SKM-1 (cell line): ENCODE measurements at regions not wholly inside any gene's neighbourhood (a gene's known extent, or its start where the extent isn't known, plus 50 kb on each side); places are given as distances from the start of the nearest gene placed in this dataset.

ENCODE experiments used
- DNase-seq: peaks from one replicate; lab custom pipeline; 2025; ENCODE audit not compliant: unreplicated experiment; lab: John Stamatoyannopoulos, UW

DNA sequence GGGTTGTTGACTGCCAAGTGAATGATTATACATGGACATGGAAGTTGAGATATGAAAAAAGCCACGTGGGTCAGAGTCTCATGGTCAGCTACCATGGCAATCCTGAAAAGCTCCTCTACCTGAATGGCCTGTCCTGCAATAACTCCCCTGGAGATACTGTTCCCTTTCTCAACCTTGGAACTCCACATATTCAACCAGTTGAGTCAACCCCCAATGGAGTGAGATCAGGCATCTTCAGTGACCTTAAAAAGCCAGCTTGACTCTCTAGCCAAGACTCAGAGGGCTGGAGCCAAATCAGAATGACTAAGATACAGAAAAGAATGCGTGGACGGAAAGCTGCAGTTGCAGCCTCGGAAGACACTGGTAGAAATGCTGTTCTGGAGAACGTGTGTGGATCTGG lies 341.3 kb downstream of the FOXA2 start:
- DNase-seq, result no peak

DNA sequence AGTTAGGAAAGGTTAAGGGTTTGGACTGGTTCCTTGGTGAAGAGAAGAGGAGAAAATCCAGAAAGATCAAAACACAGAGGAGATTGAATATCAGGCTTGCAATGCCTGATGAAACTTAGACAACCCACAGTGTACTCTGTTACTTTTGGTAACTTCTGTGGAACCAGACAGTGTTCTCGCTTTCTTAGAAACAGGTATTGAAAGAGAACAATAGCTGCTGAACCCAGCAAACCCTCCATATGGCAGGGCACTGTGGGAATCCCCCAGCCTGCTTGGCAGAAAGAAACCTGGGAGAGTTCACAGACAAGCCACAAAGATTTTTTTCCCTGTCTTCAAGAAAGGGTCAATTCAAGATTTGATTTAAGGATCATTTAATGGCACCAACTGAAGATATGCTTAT lies 342.8 kb downstream of the FOXA2 start:
- DNase-seq, result no peak

DNA sequence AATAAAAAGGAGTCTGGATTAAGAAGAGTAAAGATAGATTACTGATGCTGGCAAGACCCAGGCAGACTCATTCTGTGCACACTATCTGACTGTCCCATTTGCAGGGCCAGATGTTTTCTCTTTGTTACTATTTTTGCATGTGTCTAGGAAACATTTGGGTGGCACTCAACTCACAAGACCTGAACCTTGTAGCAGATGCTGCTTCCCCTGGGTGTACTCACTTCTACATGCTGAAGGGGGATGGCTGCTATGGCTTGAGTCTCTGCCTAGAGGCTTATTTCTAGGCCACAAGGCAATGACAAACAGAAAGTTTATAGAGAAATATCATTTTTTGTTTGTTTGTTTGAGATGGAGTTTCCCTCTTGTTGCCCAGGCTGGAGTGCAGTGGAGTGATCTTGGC lies 351.4 kb downstream of the FOXA2 start:
- DNase-seq, result no peak

DNA sequence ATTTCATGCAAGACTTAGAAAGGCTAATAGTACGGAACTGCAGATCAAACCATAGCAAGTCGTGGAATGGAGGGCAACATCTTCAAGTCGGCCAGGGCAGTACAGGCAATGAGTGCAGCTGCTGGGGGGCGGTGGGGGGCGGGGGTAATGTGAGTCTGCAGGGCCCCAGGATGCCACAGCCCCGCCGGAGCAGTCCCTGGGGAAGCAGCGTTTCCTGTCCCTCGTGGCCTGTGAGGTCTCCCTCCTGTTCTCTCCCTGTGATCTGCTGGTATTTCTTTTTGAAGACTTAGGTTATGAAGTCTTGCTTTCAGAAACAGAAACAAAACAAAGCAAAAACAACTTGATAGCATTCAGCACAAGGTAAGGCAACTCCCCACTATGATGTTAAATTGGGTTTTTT lies 351.9 kb downstream of the FOXA2 start:
- no peak for DNase-seq

DNA sequence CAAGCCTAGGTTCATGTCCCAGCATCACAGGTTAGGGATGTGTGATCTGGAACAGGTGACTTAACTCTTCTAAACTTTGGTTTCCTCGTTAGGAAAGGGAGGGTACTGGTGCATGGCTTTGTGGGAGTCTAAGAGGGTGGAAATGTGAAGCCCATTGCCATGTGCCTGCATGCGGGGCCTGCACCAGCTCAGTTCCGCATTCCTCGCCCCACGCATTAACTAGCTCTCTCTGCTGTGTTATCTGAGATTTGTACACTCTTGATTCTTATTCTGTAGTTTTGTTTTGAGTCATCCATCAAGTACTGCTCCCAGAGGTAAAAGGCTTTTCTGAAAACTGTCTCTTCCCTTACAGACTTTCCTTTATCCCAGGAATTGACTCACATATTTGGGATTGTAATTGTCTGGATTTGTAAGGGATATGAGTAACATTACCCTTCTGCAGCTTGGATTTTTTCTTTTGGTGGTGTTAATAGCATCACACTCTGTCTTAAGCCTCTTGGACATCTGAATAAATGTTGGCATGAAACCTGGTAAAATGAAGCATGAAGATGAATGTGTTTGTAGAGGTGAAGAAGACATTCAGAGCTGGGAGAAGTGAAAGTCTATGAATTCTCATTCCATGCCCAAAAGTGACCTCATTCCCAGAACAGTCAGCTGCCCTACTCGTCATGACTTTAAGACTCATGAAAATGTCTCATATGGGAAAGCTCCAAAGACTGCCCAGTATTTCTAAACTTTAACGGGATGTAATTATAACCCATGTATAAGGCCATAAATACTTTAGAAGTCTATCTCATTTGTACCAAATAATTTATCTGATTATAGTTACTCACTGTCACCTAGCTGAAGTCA lies 357.3 kb downstream of the FOXA2 start:
- DNase-seq, result no peak

DNA sequence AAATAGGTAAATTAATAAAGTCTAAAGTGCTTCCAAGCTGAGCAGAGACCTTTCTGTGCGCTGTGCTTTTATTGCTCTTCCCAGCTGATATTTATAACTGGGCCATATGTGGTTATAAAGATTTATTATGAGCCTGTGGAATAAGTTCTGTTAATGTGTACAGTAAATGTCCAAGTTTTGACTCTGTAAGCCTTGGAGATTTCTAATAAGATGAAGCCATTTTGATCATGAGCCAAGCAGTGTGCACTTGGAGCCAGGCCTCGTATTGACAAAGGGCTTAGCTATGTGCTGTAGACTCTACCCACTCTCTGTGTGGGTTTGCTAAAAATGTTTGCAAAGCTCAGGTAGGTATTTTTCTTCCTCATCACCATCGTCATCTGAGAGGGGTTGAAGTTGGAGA lies 361.1 kb downstream of the FOXA2 start:
- no peak for DNase-seq

DNA sequence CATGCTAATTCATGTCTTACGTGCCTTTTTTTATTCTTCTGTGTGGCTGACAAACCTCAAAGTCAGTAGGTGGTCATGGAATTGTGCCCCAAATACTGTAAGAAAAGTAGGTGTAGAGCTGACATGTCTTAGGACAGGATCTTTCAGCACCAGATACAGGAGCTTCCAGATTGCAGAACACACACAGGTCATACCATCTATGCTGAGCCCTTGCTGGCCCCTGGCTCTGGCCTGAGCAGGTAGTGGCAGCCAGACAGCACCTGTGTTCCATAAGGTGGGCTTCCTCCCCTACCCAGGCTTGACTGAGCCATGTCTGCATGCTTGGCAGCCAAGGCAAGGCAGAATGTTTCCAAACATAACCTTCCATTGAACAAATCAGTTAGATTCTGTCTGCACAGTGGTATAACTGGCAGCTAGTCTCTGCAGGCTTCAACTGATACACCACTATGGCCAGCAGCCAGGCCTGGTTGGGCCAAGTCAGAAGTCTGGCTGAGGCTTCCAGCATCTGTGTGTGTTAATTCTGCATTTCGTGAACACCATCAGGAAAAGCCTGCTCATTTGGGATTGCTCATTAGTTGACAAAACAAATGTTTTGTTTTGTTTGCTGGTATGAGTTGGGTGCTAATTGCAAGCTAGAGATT lies 366.5 kb downstream of the FOXA2 start:
- no peak for DNase-seq

DNA sequence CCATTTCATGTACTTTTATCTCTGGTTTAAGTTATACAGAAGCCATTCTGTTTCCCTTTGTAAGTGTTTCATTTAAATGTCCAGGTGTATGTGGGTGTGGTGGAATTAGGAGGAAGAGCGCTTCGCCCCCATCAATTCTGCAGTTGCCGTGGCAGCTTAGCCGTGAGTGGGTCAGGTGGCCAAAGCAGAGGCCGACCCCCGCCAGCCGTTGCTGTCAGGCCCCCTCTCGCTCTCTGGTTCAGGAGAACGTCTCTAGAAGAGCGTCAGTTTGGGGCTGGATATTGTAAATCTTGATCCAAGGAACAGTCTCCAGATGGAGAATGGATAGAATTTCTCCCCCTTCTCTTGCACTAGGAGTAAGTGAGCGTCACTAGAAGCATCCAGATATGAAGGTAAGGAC lies 367.4 kb downstream of the FOXA2 start:
- no peak for DNase-seq

DNA sequence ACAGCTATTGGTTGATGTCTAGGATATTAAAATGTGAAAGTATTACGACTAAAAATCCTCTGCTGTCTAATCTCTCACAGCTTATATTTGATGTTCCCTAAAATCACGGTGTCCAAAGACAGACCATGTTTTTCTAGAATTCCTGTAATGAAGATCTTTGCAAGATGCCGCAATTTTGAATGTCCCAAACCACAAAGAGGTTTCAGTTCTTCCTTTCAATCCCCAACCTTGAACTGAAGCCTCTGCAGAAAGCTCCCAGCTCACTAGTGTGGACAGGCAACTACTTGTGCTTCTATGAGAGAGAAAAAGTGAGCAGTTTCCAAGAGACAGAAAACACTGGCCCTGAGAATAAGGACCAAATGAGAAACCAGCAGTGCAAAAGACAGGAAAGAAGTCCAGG lies 370.1 kb downstream of the FOXA2 start:
- DNase-seq, result no peak

DNA sequence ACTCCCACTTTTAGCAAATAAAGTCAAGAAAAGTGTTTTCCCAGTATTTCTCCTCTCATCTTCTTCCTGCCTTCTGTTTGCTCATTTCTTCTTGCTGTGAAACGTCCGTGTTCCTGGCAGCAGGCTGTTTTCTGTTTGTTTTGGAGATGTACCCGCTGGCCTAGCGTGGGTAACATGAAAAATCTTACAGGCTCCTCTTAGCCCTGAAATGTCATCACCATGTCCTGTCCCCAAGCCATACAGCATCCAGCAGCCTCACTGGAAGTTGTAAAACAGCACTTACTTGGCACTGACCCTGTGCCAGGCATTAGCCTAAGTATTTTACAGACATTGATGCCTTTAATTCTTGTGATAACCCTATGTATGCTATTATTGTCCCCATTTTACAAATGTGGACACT lies 371.1 kb downstream of the FOXA2 start:
- DNase-seq, result no peak

DNA sequence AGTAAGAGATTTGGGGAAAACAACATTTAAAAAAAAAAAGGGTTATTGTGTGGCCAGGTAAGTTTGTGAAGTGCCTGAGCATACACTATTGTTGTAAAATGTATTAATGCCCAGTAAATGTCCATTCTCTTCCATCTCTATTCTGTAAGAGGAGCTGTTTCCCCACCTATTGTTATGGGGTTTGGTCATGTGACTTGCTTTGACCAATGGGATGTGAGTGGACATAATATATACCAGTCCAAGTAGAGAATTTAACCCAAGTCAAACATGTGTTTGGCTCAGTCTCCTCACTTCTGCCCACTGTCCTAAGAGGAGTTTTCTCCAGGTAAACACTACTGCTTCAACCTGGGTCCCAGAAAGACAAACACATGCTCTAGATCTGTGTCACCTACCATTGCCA lies 377.1 kb downstream of the FOXA2 start:
- no peak for DNase-seq

DNA sequence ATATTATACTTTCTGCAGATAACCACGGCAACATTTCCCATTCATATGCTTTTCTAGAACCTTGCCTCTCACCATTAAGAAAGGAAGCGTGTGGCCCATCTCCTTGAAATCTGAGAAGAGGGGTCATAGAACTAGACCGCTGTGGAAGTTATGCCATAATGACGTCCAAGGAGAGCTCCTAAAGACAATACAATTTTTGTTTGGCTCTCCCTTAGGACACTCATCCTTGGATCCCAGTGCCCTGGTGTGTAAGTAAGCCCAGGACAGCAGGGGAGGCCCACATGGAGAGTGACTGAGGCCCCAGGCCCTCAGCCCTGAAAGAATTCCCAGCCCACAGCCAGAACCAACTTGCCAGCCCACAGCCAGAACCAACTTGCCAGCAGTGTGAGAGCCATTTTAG lies 379.6 kb downstream of the FOXA2 start:
- DNase-seq, result no peak

DNA sequence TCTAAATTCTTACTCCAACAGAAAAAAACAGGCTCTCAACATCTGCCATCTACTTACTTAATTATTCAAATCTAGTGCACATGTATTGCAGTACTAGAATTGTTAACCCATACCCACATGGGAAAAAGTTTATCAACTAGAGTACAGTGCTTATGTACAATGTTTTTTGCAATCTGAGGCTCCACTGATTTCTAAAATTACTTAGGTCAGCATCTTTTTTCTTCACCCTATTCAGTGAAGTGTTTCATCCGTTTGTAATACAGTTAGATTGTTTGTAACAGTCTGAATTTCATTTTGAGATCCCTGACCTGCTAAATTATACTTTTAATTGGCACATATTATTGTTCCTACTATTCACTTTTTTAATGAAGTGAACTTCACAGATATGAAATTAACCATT lies 402.2 kb downstream of the FOXA2 start:
- no peak for DNase-seq

DNA sequence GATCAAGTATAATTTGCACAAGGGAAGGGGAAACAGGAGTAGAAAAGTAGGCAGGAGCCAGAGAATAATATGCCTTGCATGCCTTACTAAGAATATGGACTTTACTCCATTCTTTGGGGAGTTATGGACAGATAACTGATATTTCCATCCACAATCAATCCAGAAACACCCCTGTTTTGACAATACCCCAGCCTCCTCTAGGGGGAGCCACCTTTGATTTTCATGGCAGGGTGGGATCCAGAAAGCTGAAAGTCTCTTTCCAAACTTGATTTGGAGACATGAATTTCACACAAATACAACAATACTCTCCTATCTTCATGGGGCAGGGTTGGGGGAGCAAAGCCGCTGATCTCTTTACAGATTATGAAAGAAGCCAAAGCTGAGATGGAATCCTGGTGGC lies 404.1 kb downstream of the FOXA2 start:
- no peak for DNase-seq

DNA sequence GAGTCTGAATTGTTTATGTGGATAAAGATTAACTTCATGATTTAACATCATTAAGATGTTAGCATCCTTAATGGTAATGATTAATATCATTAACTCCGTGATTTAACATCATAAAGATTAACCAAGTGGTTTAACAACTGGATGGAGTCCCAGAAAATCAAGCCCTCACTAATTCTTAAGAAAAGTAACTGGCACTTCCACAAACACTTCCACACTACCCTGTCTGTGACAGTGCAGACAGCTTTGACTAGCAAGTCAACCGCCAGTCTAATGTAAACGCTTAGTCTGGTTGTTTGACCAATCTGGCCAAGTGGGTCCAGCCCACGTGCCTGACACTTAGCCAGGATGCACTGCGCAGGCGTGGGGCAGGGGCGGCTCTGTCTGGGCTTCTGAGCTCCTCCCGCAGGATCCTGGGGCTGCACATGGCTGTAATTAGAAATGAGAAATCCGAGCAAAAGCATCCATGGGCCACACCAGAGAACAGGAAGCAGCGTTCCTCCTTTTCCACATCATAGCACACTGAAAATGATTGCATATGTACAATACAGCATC lies 424.2 kb downstream of the FOXA2 start:
- DNase-seq, result no peak

DNA sequence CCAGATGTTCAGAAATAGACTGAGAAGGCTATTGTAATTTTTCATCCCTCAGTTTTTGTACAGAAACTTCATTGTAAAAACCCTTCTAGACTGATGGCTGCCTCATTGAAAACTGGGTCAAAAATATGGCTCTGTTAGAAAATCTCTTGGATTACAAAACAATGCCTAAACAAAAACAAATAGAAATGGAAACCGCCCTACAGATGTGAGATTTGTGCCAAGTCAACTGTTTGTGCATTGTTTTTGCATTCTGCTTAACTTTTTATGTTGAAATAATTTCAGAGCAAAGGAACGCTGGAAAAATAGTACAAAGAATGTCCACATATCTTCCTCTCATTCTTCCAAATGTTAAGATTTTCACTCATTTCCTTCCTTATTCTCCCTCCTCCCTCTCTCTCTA lies 425.1 kb downstream of the FOXA2 start:
- no peak for DNase-seq

DNA sequence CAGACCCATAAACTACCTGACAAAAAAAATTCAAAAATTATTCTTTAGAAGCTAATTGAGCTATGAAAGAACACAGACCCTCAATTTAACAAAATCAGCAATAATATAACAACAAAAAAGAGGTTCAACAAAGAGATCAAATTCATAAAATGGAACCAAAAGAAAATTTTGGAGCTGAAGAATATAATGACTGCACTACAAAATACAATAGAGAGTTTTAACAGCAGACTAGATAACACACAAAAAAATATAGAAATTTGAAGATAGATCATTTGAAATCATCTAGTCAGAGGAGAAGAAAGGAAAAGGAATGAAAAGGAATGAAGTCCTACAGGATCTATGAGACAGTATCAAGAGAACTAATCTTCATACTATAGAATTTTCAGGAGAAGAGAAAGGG lies 422.1 kb downstream of the PAX1 start:
- no peak for DNase-seq

DNA sequence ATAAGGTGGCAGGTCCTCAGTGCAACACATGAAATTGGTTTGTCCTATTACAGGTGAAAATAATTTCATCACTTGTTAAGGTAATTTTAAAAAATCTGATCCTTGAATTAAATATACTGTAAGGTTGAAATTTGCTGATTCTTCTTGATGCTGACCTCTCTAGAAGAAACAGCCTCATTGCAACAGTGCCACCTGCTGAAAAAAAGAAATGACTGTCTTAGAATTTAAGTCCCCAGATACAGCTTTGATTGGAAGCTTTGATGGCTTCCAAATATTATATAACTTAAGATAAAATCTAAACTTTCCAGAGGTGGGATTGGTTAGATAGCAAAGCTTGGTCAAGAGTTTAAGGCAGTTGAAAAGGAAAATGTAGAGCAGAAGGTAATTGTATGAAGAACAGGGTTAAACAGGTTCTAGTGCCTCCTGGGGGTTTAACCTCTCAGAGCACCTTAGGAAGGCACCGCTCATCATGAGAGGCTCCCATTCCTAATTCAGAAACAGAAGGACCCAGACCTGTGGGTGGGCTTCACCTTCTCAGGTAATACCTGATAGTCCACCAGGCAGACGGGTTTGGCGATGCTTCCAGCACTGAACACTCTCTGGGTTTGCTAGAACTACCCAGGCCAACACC lies 401.0 kb downstream of the PAX1 start:
- no peak for DNase-seq

DNA sequence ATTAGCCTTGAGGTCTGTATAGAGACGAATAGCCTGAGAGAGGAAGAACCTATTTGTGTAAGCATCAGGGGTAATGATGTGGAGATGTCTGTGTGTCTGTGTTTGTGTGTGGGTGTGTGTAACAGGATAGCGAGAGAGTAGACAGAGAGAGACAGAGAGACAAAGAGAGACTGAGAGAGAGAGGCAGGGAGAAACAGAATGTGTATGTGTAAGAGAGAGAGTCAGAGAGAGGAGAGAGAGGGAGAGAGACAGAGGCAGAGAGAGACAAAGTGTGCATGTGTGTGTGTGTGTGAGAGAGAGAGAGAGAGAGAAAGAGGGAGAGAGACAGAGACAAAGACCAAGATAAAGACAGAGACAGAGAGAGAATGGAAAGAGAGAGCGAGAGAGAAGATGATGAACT lies 396.1 kb downstream of the PAX1 start:
- no peak for DNase-seq

DNA sequence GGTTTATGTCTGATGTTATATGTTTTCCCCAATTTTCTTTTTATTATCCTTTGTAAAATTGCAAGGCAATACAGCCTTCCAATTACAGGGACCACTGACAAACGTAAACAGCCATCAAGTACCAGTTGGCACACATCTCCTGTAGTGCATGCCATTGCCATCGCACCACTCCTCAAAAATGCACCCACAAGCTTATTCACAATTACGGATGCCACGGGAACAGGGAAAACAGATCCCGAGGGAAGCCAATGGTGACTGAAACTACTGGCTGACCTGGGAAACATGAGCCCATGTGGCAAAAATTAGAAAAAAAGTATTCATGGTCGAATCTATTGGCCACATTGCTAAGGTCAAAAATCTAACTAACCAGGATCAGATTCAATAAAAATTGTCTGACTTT lies 395.2 kb downstream of the PAX1 start:
- no peak for DNase-seq

DNA sequence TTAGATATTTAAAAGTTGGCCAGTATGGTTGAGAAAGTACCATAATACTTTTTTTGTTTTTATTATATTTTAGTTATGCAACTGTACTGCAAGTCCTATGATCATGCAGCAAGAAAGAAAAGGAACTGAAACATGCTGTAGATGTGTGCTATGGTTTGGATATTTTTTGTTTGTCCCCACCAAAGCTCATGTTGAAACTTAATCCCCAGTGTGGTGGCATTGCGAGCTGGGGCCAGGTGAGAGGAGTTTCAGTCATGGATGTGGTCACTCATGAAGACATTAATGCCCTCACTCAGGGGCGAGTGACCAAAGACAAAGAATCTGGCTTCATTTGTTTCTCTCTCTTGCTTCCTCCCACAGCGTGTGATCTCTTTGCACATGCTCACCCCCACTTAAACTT lies 393.9 kb downstream of the PAX1 start:
- no peak for DNase-seq

DNA sequence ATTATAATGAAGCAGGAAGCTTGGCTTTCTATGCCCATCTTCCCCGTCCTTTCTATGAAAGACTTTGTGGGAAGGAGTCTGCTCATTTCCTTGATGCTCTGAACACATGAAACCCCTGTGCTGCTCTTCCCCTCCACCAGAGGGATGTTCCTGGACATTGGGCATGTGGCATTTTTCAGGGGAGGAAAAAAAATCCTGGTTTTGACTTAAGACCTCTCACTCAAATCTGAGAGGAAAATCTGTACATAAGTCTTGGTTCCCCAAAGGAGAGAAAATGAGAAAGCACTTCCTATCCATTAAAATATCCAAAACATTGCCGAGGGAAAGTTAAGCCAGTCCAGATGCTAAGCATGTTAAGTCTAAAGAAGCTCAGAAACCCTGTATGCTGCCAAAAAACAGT lies 393.0 kb downstream of the PAX1 start:
- no peak for DNase-seq
